WTC11 (cell line): ENCODE measurements at regions not wholly inside any gene's neighbourhood (a gene's known extent, or its start where the extent isn't known, plus 50 kb on each side); places are given as distances from the start of the nearest gene placed in this dataset.

ENCODE experiments used
- ATF2 ChIP-seq: sonication (generic); formaldehyde crosslinking; IDR thresholded peaks from 2 replicates; pipeline ENCODE4 v1.8.1; 2022; ENCODE audit warnings: low read depth, missing genetic modification reagents, borderline replicate concordance
- CREB1 ChIP-seq: sonication (generic); formaldehyde crosslinking; IDR thresholded peaks from 2 replicates; pipeline ENCODE4 v1.8.0; 2023; ENCODE audit warnings: mild to moderate bottlenecking, missing genetic modification reagents
- CTCF ChIP-seq: fragments of 200-600 bp; IDR thresholded peaks from 2 replicates; pipeline ENCODE4 v1.8.0; 2022; ENCODE audit warnings: antibody characterized with exemption
- E2F4 ChIP-seq: sonication (generic); formaldehyde crosslinking; IDR thresholded peaks from 2 replicates; pipeline ENCODE4 v1.8.1; 2022; ENCODE audit warnings: low read depth, mild to moderate bottlenecking, moderate library complexity, missing genetic modification reagents, borderline replicate concordance
- FOXJ3 ChIP-seq: sonication (generic); formaldehyde crosslinking; IDR thresholded peaks from 2 replicates; pipeline ENCODE4 v1.9.0; 2021; ENCODE audit warnings: missing genetic modification reagents, mild to moderate bottlenecking, borderline replicate concordance
- MAX ChIP-seq: sonication (generic); formaldehyde crosslinking; IDR thresholded peaks from 2 replicates; pipeline ENCODE4 v1.8.0; 2022; ENCODE audit warnings: mild to moderate bottlenecking, missing genetic modification reagents
- MLX ChIP-seq: sonication (generic); formaldehyde crosslinking; IDR thresholded peaks from 2 replicates; pipeline ENCODE4 v1.8.1; 2023; ENCODE audit warnings: mild to moderate bottlenecking, missing genetic modification reagents, moderate library complexity
- TEAD1 ChIP-seq: sonication (generic); formaldehyde crosslinking; IDR thresholded peaks from 2 replicates; pipeline ENCODE4 v1.8.0; 2022; ENCODE audit warnings: mild to moderate bottlenecking, missing genetic modification reagents
- ZNF423 ChIP-seq: fragments of 250-450 bp; sonication (Bioruptor Pico); IDR thresholded peaks from 2 replicates; pipeline ENCODE4 v2.1.2; 2022; ENCODE audit warnings: mild to moderate bottlenecking, moderate library complexity

- no peak for TF ChIP-seq CTCF
- no peak for TF ChIP-seq TEAD1
- TF ChIP-seq FOXJ3 (CRISPR knock-in tag) = no peak
- no peak for TF ChIP-seq MAX (CRISPR knock-in tag)
- TF ChIP-seq E2F4 = no peak
- no peak for TF ChIP-seq CREB1 (CRISPR knock-in tag)
- no peak for TF ChIP-seq ATF2 (CRISPR knock-in tag)
- TF ChIP-seq ZNF423 (CRISPR knock-in tag) = no peak
- TF ChIP-seq MLX = no peak
Measured at GRCh38 chr5:174431504-174431903, 292.9 kb upstream of the MSX2 start.
